Natural killer cell (primary cell): ENCODE measurements at regions not wholly inside any gene's neighbourhood (a gene's known extent, or its start where the extent isn't known, plus 50 kb on each side); places are given as distances from the start of the nearest gene placed in this dataset.

ENCODE experiments used
- ATAC-seq, 3 donors: fragments of 150-1000 bp in 2 of 3; fragments of 200-7000 bp in 1 of 3; cut with Tn5 transposase; 1 replicate in 1 of 3; 2 replicates in 2 of 3; pipeline ENCODE4 v1.10.0; 2021; ENCODE audit warnings: mild to moderate bottlenecking in 2 of 3, moderate library complexity in 2 of 3
- DNase-seq, 2 donors: peaks; one replicate each; pipeline versions ENCODE4 v3.0.0 to v3.0.0-alpha.2; 2013 to 2021; ENCODE audit warnings: mixed read lengths in 1 of 2
- H3K27ac ChIP-seq: one replicate; pipeline ENCODE4 v1.5.1; 2013; ENCODE audit warnings: mild to moderate bottlenecking, low read length
- H3K27me3 ChIP-seq: one replicate; pipeline ENCODE4 v1.6.1; 2013; ENCODE audit warnings: low read length; ENCODE audit not compliant: control insufficient read depth, insufficient read depth
- H3K36me3 ChIP-seq: one replicate; pipeline ENCODE4 v1.6.1; 2013; ENCODE audit warnings: low read length; ENCODE audit not compliant: control insufficient read depth, insufficient read depth
- H3K4me1 ChIP-seq: one replicate; pipeline ENCODE4 v1.6.1; 2013; ENCODE audit warnings: low read length; ENCODE audit not compliant: control insufficient read depth, insufficient read depth
- H3K4me3 ChIP-seq: one replicate; pipeline ENCODE4 v1.5.1; 2013; ENCODE audit warnings: low read length
- H3K9me3 ChIP-seq: one replicate; pipeline ENCODE4 v1.6.1; 2013; ENCODE audit warnings: low read length; ENCODE audit not compliant: control insufficient read depth, insufficient read depth
- H3K27ac Mint-ChIP-seq, 2 donors: one replicate each; pipeline ENCODE4 v1.8.0; 2022; ENCODE audit warnings: mild to moderate bottlenecking in 2 of 2, mixed read lengths in 2 of 2, moderate library complexity in 1 of 2
- H3K27me3 Mint-ChIP-seq, 2 donors: one replicate each; pipeline ENCODE4 v1.8.0; 2022; ENCODE audit warnings: low read depth in 2 of 2, mixed read lengths in 2 of 2
- H3K36me3 Mint-ChIP-seq: one replicate; pipeline ENCODE4 v1.8.0; 2022; ENCODE audit warnings: mixed read lengths
- H3K4me1 Mint-ChIP-seq, 2 donors: one replicate each; pipeline ENCODE4 v1.8.0; 2022; ENCODE audit warnings: mixed read lengths in 2 of 2
- H3K4me3 Mint-ChIP-seq: one replicate; pipeline ENCODE4 v1.8.0; 2022; ENCODE audit warnings: mild to moderate bottlenecking, moderate library complexity, mixed read lengths
- H3K9me3 Mint-ChIP-seq, 2 donors: one replicate each; pipeline ENCODE4 v1.8.0; 2022; ENCODE audit warnings: mixed read lengths in 2 of 2
- CTCF ChIP-seq: fragments of 200-600 bp; IDR thresholded peaks from one replicate; pipeline ENCODE4 v1.8.0; 2022; ENCODE audit warnings: antibody characterized with exemption
- WGBS: methylation state at CpG from one replicate; pipeline ENCODE4 v1.1.7; 2013; ENCODE audit warnings: missing lambda C conversion rate; ENCODE audit not compliant: insufficient coverage; 5-methylcytosine and 5-hydroxymethylcytosine counted together
- intact Hi-C: fragments of 100-400 bp; cut with micrococcal nuclease; formaldehyde crosslinking; loops from one replicate; pipeline ENCODE4 v1.14.2; 2022

- peaks cover 16 to 32% of the 10 kb centered on the region in 2 donors for H3K9me3 Mint-ChIP-seq
- no peaks in the 10 kb centered on the region for H3K4me1 ChIP-seq
- no peaks in the 10 kb centered on the region for H3K27me3 Mint-ChIP-seq
- no peaks in the 10 kb centered on the region for H3K9me3 ChIP-seq
- DNase-seq (no peak), ATAC-seq (no peak)
- peaks cover 20% of the 10 kb centered on the region for H3K36me3 Mint-ChIP-seq
- no CpG with 5 or more reads among the region's 2 CpGs for WGBS
- TF ChIP-seq CTCF: no peak
- no peak overlapping the region for H3K27ac ChIP-seq
- no peaks in the 10 kb centered on the region for H3K36me3 ChIP-seq
- no peak overlapping the region for H3K4me3 ChIP-seq
- H3K27ac Mint-ChIP-seq: no peak overlapping the region
- no peaks in the 10 kb centered on the region for H3K27me3 ChIP-seq
- no peaks in the 10 kb centered on the region for H3K4me1 Mint-ChIP-seq
- H3K4me3 Mint-ChIP-seq: no peak overlapping the region
- intact Hi-C loops: no loop called here
Measured at GRCh38 chr14:28931999-28932398, 165.4 kb downstream of the FOXG1 start.

GRCh38 chr14:28936601-28937000 lies 170.0 kb downstream of the FOXG1 start:
- intact Hi-C loops: no loop called here
- Mint-ChIP-seq H3K9me3 (peaks cover 13 to 29% of the 10 kb centered on the region in 2 donors), H3K36me3 (peaks cover 20% of the 10 kb centered on the region), H3K4me3 (no peak overlapping the region), H3K27me3 (no peaks in the 10 kb centered on the region), H3K27ac (no peak overlapping the region), H3K4me1 (no peaks in the 10 kb centered on the region)
- DNase-seq: no peak
- Histone ChIP-seq H3K36me3 (no peaks in the 10 kb centered on the region), H3K27me3 (no peaks in the 10 kb centered on the region), H3K27ac (no peak overlapping the region), H3K4me1 (no peaks in the 10 kb centered on the region), H3K9me3 (no peaks in the 10 kb centered on the region), H3K4me3 (no peak overlapping the region)
- TF ChIP-seq CTCF: no peak
- ATAC-seq: no peak

GRCh38 chr14:28941758-28942157 lies 175.2 kb downstream of the FOXG1 start:
- Histone ChIP-seq H3K4me1 (no peaks in the 10 kb centered on the region), H3K27ac (no peak overlapping the region), H3K9me3 (no peaks in the 10 kb centered on the region), H3K27me3 (no peaks in the 10 kb centered on the region), H3K4me3 (no peak overlapping the region), H3K36me3 (no peaks in the 10 kb centered on the region)
- Mint-ChIP-seq H3K9me3 (peaks cover 8 to 12% of the 10 kb centered on the region in 2 donors), H3K4me3 (no peak overlapping the region), H3K4me1 (no peaks in the 10 kb centered on the region), H3K36me3 (no peaks in the 10 kb centered on the region), H3K27ac (no peak overlapping the region), H3K27me3 (no peaks in the 10 kb centered on the region)
- no peak for TF ChIP-seq CTCF
- no peak for DNase-seq
- intact Hi-C loops: no loop called here
- WGBS: no CpG with 5 or more reads among the region's 1 CpG
- ATAC-seq: no peak

- no peak overlapping the region for H3K27ac ChIP-seq
- H3K27me3 ChIP-seq: no peaks in the 10 kb centered on the region
- Mint-ChIP-seq H3K27ac (no peak overlapping the region), H3K4me3 (no peak overlapping the region), H3K4me1 (no peaks in the 10 kb centered on the region), H3K9me3 (peaks cover 11 to 19% of the 10 kb centered on the region in 2 donors), H3K36me3 (no peaks in the 10 kb centered on the region), H3K27me3 (no peaks in the 10 kb centered on the region)
- DNase-seq: no peak
- 82% methylated on average over 1 of the region's 2 CpGs for WGBS
- H3K36me3 ChIP-seq: no peaks in the 10 kb centered on the region
- no peak for TF ChIP-seq CTCF
- no peak overlapping the region for H3K4me3 ChIP-seq
- intact Hi-C loops: no loop called here
- ATAC-seq: no peak
- no peaks in the 10 kb centered on the region for H3K9me3 ChIP-seq
- no peaks in the 10 kb centered on the region for H3K4me1 ChIP-seq
Measured at GRCh38 chr14:28944605-28945004, 178.0 kb downstream of the FOXG1 start.
